Heart right ventricle (tissue), 16 donors: ENCODE measurements at regions not wholly inside any gene's neighbourhood (a gene's known extent, or its start where the extent isn't known, plus 50 kb on each side); places are given as distances from the start of the nearest gene placed in this dataset.

Experiments used
- ATAC-seq, 8 donors: fragments of 200-7000 bp; cut with Tn5 transposase; one replicate each; pipeline ENCODE4 v1.9.1; 2020; ENCODE audit warnings: mild to moderate bottlenecking in 8 of 8, moderate library complexity in 8 of 8, moderate number of reproducible peaks in 1 of 8
- DNase-seq, 2 donors: peaks; one replicate each; pipeline ENCODE4 v3.0.0-alpha.2; 2020
- H3K27ac ChIP-seq, 10 donors: fragments of 200-600 bp; sonication (generic) in 2 of 10; one replicate each; pipeline versions ENCODE4 v1.5.0 to v1.8.0; 2020 to 2022; ENCODE audit warnings: mild to moderate bottlenecking in 3 of 10
- H3K27me3 ChIP-seq, 7 donors: fragments of 200-600 bp; one replicate each; pipeline ENCODE4 v1.8.0; 2021 to 2022; ENCODE audit warnings: mild to moderate bottlenecking in 2 of 7
- H3K36me3 ChIP-seq, 9 donors: fragments of 200-600 bp; sonication (generic) in 1 of 9; one replicate each; pipeline versions ENCODE4 v1.5.0 to v1.8.0; 2020 to 2022; ENCODE audit warnings: mild to moderate bottlenecking in 2 of 9
- H3K4me1 ChIP-seq, 9 donors: fragments of 200-600 bp; sonication (generic) in 1 of 9; one replicate each; pipeline versions ENCODE4 v1.5.0 to v1.8.0; 2020 to 2022; ENCODE audit warnings: mild to moderate bottlenecking in 4 of 9
- H3K4me3 ChIP-seq, 10 donors: fragments of 200-600 bp; sonication (generic) in 2 of 10; one replicate each; pipeline versions ENCODE4 v1.5.0 to v1.8.0; 2020 to 2022; ENCODE audit warnings: mild to moderate bottlenecking in 7 of 10, moderate library complexity in 2 of 10
- H3K9me3 ChIP-seq, 11 donors: fragments of 200-600 bp in 10 of 11; sonication (generic) in 2 of 11; one replicate each; pipeline versions ENCODE4 v1.5.0 to v1.8.0; 2013 to 2022; ENCODE audit warnings: mild to moderate bottlenecking in 2 of 11, control low read depth in 1 of 11, moderate library complexity in 1 of 11
- WGBS, 2 donors: extraction: QIAGEN DNeasy Blood & Tissue Kit; methylation state at CpG; one replicate each; pipeline ENCODE4 v1.1.7; 2013; ENCODE audit warnings: inconsistent platforms in 1 of 2; 5-methylcytosine and 5-hydroxymethylcytosine counted together
- intact Hi-C, 10 donors: fragments of 100-400 bp; cut with DNase I; formaldehyde crosslinking; loops; one replicate each; pipeline versions ENCODE4 v1.11.1 to v1.14.2; 2022
- TF ChIP-seq, protein P1 (sequence below), 9 donors: fragments of 200-600 bp; sonication (generic) in 2 of 9; IDR thresholded peaks; one replicate each; pipeline versions ENCODE4 v1.5.0 to v1.8.0; 2021 to 2022; ENCODE audit warnings: antibody characterized with exemption in 9 of 9, mild to moderate bottlenecking in 5 of 9, moderate library complexity in 1 of 9
- donor health status: Arrhythmogenic right ventricular cardiomyopathy.
- donor health status: ischemic (EF 13 %, LVEDD 7.1; RV severe dilation, severe dysfunction).
- donor health status: healthy with polysubstance abuse.
- donor health status: DM: no; HTN: yes; CAD: no.
- donor health status: DM: no; HTN: no; CAD: no.
- donor health status: ischemic (EF 25% LVEDD 6.9; RV normal size, moderate dysfunction).
- donor health status: ischemic (EF 25% LVEDD 5.7; RV mildly dilated, moderate dysfunction).
- donor health status: healthy.
- donor health status: DM: yes; HTN: yes; CAD: no.
- donor health status: Ischemic cardiomyopathy.
- donor health status: ischemic (EF 35%, LVEDD 5.7; RV mildly dilated, moderate dysfunction).
- donor health status: nonischemic (EF 11% LVEDD 7.7; RV severe dilation, severe dysfunction).
- donor health status: DM: yes; HTN: yes; CAD: no.
- donor health status: PGD.
- donor health status: ischemic (EF 29% LVEDD 5.4; RV normal size, mild dysfunction).
- donor health status: nonischemic (EF 23%, LVEDD 6.1; RV moderate dilation, normal function).

DNA sequence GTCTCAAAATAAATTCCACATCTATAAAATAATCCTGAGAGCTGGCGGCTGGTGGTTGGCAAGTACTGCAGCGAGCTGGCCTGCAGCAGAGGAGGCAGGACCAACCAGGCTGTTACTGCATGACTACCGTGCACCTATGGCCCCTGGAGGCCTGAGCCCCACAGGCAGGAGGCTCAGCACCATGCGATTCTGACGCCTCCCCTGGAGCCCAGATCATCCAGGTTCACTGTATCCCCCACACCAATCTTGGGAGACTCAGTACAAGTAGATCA lies 159.5 kb upstream of the NCAM1 start:
- ATAC-seq = peak in 6 of 8 donors; percentile 17 to 61 (median 46)
- H3K4me1 ChIP-seq = peaks cover 0 to 37% (median 3%) of the 10 kb centered on the region in 9 donors
- intact Hi-C loops = no loop called here
- 68% methylated on average over 5 of the region's 5 CpGs for WGBS, 2 donors
- TF ChIP-seq, protein P1, sequence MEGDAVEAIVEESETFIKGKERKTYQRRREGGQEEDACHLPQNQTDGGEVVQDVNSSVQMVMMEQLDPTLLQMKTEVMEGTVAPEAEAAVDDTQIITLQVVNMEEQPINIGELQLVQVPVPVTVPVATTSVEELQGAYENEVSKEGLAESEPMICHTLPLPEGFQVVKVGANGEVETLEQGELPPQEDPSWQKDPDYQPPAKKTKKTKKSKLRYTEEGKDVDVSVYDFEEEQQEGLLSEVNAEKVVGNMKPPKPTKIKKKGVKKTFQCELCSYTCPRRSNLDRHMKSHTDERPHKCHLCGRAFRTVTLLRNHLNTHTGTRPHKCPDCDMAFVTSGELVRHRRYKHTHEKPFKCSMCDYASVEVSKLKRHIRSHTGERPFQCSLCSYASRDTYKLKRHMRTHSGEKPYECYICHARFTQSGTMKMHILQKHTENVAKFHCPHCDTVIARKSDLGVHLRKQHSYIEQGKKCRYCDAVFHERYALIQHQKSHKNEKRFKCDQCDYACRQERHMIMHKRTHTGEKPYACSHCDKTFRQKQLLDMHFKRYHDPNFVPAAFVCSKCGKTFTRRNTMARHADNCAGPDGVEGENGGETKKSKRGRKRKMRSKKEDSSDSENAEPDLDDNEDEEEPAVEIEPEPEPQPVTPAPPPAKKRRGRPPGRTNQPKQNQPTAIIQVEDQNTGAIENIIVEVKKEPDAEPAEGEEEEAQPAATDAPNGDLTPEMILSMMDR (IDR thresholded peaks at IDR 0.05) = no peak
- no peaks in the 10 kb centered on the region for H3K27me3 ChIP-seq
- no peak overlapping the region for H3K4me3 ChIP-seq
- H3K27ac ChIP-seq = peak overlapping the region in 6 of 10 donors; percentile 34 to 65 (median 44)
- no peak for DNase-seq
- H3K36me3 ChIP-seq = no peaks in the 10 kb centered on the region
- no peaks in the 10 kb centered on the region for H3K9me3 ChIP-seq

DNA sequence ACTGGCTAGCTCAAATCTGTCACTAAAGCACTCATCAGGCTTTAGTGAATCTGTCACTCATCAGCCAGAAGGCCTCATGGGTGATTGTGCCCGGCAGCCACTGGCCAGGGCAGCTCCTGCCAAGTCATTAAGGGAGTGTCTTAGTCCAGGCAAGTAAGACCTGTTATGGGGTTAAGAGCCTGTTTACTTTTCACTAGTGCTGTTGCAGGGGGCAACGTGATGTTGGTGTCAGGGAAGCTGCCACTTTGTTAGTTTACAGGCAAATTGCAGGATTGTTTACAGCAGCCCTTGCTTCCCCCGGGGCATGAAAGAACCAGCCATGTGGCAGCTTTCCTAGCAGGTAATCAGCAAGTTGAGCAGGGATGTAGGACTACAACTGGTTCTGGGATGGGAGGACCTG lies 155.6 kb upstream of the NCAM1 start:
- peak in 1 of 2 donors; percentile 40 for DNase-seq

DNA sequence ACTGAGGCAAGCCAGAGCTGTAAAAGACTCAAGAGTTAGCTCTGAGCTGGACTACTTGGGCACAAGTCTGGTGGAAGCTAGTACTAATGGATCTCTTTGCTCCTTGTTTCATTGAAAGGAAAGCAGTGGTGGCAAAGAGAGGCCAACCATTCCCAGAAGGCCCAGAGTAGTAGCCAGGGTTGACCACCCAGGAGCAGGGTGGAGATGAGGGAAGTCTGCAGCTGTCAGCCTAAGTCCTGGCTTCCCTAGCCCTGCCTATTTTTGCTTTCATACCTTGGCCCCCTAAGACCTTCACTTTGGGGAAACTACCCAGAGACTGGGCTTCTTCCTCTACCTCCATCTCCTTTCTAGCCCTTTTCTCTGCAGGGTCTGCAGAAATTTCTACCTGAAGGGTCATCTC lies 155.0 kb upstream of the NCAM1 start:
- DNase-seq (no peak), ATAC-seq (no peak)
- Histone ChIP-seq H3K36me3 (no peaks in the 10 kb centered on the region), H3K27ac (no peak overlapping the region), H3K27me3 (no peaks in the 10 kb centered on the region), H3K4me1 (peaks cover 0 to 24% (median 0%) of the 10 kb centered on the region in 9 donors), H3K9me3 (peaks cover 0 to 4% (median 0%) of the 10 kb centered on the region in 11 donors), H3K4me3 (no peak overlapping the region)
- intact Hi-C loops = no loop called here
- TF ChIP-seq, protein P1 (IDR thresholded peaks at IDR 0.05) = no peak

More for the DNA sequence above, 155.6 kb upstream of the NCAM1 start:
- Histone ChIP-seq H3K4me3 (no peak overlapping the region), H3K36me3 (no peaks in the 10 kb centered on the region), H3K4me1 (peaks cover 0 to 29% (median 0%) of the 10 kb centered on the region in 9 donors), H3K27me3 (no peaks in the 10 kb centered on the region), H3K27ac (no peak overlapping the region), H3K9me3 (no peaks in the 10 kb centered on the region)
- WGBS, 2 donors = 23 to 29% methylated on average over 3 of the region's 3 CpGs
- intact Hi-C loops = no loop called here
- ATAC-seq = peak; percentile 27 to 87 (median 70)
- TF ChIP-seq, protein P1 (IDR thresholded peaks at IDR 0.05) = no peak

DNA sequence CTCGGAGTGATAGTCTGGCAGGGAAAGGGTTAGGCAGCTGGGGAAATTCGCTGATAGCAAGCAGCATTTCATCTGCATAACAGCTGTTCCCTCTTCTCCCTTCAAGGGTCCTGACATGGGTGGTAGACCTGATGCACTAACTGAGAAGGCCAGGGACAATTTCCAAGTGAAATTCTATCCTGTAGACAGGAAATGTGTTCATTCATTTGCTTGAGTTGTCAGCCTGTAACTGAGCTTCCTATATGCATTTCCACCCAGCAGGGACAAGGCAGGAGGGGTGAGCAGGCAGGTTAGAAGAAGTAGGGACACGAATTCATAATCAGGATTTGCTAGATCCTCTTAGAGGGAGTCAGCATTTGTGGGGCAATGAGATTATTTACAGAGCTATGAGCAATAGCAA lies 154.3 kb upstream of the NCAM1 start:
- no peak for ATAC-seq
- intact Hi-C loops = no loop called here
- TF ChIP-seq, protein P1 (IDR thresholded peaks at IDR 0.05) = no peak

More for the DNA sequence above, 154.3 kb upstream of the NCAM1 start:
- H3K36me3 ChIP-seq = no peaks in the 10 kb centered on the region
- H3K9me3 ChIP-seq = peaks cover 0 to 5% (median 0%) of the 10 kb centered on the region in 11 donors
- peaks cover 0 to 17% (median 0%) of the 10 kb centered on the region in 9 donors for H3K4me1 ChIP-seq
- 29 to 48% methylated on average over 3 of the region's 3 CpGs for WGBS, 2 donors
- no peak for DNase-seq
- H3K27me3 ChIP-seq = no peaks in the 10 kb centered on the region
- no peak overlapping the region for H3K4me3 ChIP-seq
- no peak overlapping the region for H3K27ac ChIP-seq
